Lower leg skin (tissue), 3 donors: ENCODE measurements at regions not wholly inside any gene's neighbourhood (a gene's known extent, or its start where the extent isn't known, plus 50 kb on each side); places are given as distances from the start of the nearest gene placed in this dataset.

Source experiments
- POLR2A ChIP-seq, 2 donors: fragments of 450-650 bp; IDR thresholded peaks; one replicate each; pipeline ENCODE4 v1.6.1; 2016 to 2017; ENCODE audit warnings: antibody characterized with exemption in 2 of 2, mild to moderate bottlenecking in 1 of 2, moderate library complexity in 1 of 2
- TF ChIP-seq, protein P1 (sequence below), 3 donors: fragments of 450-650 bp; IDR thresholded peaks; one replicate each; pipeline ENCODE4 v1.5.1; 2016; ENCODE audit warnings: antibody characterized with exemption in 3 of 3, mild to moderate bottlenecking in 3 of 3, moderate library complexity in 2 of 3

DNA sequence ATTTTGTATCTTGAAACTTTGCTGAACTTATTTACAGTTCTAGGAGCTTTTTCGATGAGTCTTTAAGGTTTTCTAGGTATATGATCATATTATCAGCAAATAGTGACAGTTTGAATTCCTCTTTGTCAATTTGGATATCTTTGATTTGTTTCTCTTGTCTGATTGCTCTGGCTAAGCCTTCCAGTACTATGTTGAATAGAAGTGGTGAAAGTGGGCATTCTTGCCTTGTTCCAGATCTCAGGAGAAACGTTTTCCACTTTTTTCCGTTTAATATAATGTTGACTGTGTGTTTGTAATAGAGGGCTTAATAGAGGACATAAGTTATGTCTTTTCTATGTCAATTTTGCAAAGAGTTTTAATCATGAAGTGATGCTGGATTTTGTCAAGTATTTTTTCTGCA lies 124.3 kb downstream of the ZNF280B start:
- no peak for TF ChIP-seq POLR2A (IDR thresholded peaks at IDR 0.05)
- TF ChIP-seq, protein P1, sequence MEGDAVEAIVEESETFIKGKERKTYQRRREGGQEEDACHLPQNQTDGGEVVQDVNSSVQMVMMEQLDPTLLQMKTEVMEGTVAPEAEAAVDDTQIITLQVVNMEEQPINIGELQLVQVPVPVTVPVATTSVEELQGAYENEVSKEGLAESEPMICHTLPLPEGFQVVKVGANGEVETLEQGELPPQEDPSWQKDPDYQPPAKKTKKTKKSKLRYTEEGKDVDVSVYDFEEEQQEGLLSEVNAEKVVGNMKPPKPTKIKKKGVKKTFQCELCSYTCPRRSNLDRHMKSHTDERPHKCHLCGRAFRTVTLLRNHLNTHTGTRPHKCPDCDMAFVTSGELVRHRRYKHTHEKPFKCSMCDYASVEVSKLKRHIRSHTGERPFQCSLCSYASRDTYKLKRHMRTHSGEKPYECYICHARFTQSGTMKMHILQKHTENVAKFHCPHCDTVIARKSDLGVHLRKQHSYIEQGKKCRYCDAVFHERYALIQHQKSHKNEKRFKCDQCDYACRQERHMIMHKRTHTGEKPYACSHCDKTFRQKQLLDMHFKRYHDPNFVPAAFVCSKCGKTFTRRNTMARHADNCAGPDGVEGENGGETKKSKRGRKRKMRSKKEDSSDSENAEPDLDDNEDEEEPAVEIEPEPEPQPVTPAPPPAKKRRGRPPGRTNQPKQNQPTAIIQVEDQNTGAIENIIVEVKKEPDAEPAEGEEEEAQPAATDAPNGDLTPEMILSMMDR (IDR thresholded peaks at IDR 0.05): no peak
